ENCODE measurements at regions not wholly inside any gene's neighbourhood (a gene's known extent, or its start where the extent isn't known, plus 50 kb on each side); places are given as distances from the start of the nearest gene placed in this dataset.

DNA sequence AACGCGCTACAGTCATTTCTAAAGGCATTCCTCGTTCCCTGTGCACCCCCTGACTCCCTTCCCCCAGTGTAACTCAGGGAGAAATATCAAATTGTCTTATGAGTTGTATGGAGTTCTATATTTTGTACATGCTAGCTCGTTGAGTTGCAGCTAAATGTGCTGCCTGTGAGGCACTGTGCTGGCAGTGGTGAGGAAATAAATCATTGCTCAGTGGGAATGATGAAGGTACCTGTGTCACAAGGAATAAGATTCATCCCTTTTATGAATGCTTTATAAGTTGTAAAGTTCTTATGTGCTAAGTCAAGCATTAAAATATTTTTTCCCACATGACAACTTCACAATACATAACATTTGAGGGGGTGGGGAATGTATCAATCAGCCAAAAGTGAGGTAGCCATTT, 939.6 kb upstream of the CRIM1 start:
- Histone ChIP-seq H3K4me3 (no peak overlapping the region), H3K27ac (no peak overlapping the region), H3K36me3 (no peaks in the 10 kb centered on the region), H3K27me3 (no peaks in the 10 kb centered on the region), H3K9me3 (no peaks in the 10 kb centered on the region), H3K4me1 (no peaks in the 10 kb centered on the region)
- intact Hi-C loops (cut with DNase I) = loop anchor here in 4 of 10 donors (10.0 kb wide), 2 partner anchors 1321 to 1741 kb away; no protein-coding TSS in a partner anchor
- 69 to 71% methylated on average over 4 of the region's 4 CpGs for WGBS, 2 donors
- ATAC-seq (no peak), DNase-seq (no peak)
- TF ChIP-seq, protein P1, sequence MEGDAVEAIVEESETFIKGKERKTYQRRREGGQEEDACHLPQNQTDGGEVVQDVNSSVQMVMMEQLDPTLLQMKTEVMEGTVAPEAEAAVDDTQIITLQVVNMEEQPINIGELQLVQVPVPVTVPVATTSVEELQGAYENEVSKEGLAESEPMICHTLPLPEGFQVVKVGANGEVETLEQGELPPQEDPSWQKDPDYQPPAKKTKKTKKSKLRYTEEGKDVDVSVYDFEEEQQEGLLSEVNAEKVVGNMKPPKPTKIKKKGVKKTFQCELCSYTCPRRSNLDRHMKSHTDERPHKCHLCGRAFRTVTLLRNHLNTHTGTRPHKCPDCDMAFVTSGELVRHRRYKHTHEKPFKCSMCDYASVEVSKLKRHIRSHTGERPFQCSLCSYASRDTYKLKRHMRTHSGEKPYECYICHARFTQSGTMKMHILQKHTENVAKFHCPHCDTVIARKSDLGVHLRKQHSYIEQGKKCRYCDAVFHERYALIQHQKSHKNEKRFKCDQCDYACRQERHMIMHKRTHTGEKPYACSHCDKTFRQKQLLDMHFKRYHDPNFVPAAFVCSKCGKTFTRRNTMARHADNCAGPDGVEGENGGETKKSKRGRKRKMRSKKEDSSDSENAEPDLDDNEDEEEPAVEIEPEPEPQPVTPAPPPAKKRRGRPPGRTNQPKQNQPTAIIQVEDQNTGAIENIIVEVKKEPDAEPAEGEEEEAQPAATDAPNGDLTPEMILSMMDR (IDR thresholded peaks at IDR 0.05) = no peak

GRCh38 chr2:35415282-35415681, 940.3 kb upstream of the CRIM1 start:
- H3K4me1 ChIP-seq = no peaks in the 10 kb centered on the region
- TF ChIP-seq, protein P1 (IDR thresholded peaks at IDR 0.05) = no peak
- intact Hi-C loops (cut with DNase I) = loop anchor here in 4 of 10 donors (10.0 kb wide), 2 partner anchors 1320 to 1740 kb away; no protein-coding TSS in a partner anchor
- ATAC-seq (no peak), DNase-seq (no peak)
- no peaks in the 10 kb centered on the region for H3K36me3 ChIP-seq
- H3K27ac ChIP-seq = no peak overlapping the region
- H3K9me3 ChIP-seq = no peaks in the 10 kb centered on the region
- no peaks in the 10 kb centered on the region for H3K27me3 ChIP-seq
- H3K4me3 ChIP-seq = no peak overlapping the region
- WGBS, 2 donors = 68 to 70% methylated on average over 1 of the region's 1 CpG

DNA sequence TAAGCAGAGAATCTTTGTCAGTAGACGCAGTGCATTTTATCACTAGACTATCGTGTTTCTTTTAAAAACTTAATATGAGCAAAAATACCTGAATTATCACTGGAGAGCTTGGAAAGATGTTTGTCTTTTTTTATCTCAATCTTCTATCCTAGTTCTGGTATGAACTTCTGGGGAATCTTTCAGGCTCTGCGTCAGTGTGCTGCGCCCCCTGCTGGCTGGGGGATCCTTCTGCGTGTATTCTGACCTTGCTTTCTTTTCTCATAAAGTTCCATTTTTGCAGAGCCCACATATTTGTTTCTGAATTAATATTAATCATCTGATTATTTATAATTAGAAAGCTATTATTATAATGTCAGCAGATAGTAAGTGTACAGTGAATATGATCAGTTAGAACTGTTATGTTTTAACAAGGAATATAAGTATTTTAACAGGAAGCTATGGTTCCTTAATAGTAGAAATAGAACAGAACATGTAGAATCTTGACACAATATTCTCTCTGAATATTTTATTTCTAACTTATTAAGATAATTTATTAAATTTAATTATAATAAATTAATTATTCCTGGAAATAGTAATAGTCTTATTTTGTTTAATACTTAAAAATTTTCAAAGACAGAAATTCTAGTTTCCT, 945.0 kb upstream of the CRIM1 start:
- no peak overlapping the region for H3K4me3 ChIP-seq
- peak; percentile 32 to 47 for DNase-seq
- H3K4me1 ChIP-seq = no peaks in the 10 kb centered on the region
- intact Hi-C loops (cut with DNase I) = loop anchor here in 8 of 10 donors (2.0 to 10.0 kb wide), 6 partner anchors 1313 to 1738 kb away; no protein-coding TSS in a partner anchor
- H3K36me3 ChIP-seq = no peaks in the 10 kb centered on the region
- TF ChIP-seq, protein P1 (IDR thresholded peaks at IDR 0.05) = peak; percentile 53 to 93 (median 87)
- no peaks in the 10 kb centered on the region for H3K9me3 ChIP-seq
- H3K27me3 ChIP-seq = no peaks in the 10 kb centered on the region
- 27 to 28% methylated on average over 5 of the region's 5 CpGs for WGBS, 2 donors
- H3K27ac ChIP-seq = no peak overlapping the region
- no peak for ATAC-seq

DNA sequence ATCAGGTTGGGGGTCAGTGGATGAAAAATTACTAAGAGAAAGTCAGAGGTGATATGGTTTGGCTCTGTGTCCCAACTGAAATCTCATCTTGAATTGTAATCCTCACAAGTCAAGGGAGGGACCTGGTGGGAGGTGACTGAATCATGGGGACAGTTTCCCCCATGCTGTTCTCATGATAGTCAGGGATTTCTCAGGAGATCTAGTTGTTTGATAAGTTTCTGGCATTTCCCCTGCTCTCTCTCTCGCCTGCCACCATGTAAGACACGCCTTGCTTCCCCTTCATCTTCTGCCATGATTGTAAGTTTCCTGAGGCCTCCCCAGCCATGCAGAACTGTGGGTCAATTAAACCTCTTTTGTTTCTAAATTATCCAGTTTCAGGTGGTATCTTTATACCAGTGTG, 945.8 kb upstream of the CRIM1 start:
- no peaks in the 10 kb centered on the region for H3K9me3 ChIP-seq
- DNase-seq (no peak), ATAC-seq (no peak)
- H3K27ac ChIP-seq = no peak overlapping the region
- H3K4me3 ChIP-seq = no peak overlapping the region
- no peaks in the 10 kb centered on the region for H3K4me1 ChIP-seq
- intact Hi-C loops (cut with DNase I) = loop anchor here (2.0 to 10.0 kb wide), 9 partner anchors 1312 to 1737 kb away; no protein-coding TSS in a partner anchor
- 73 to 87% methylated on average over 2 of the region's 2 CpGs for WGBS, 2 donors
- TF ChIP-seq, protein P1 (IDR thresholded peaks at IDR 0.05) = no peak
- H3K27me3 ChIP-seq = no peaks in the 10 kb centered on the region
- no peaks in the 10 kb centered on the region for H3K36me3 ChIP-seq

Measured in heart right ventricle (tissue), 16 donors.